K562 (cell line): ENCODE measurements at regions not wholly inside any gene's neighbourhood (a gene's known extent, or its start where the extent isn't known, plus 50 kb on each side); places are given as distances from the start of the nearest gene placed in this dataset.
A peak's percentile ranks its signal among the peaks of the same experiment; 100 is the strongest.

Experiments used
- BCOR ChIP-seq: fragments of 450-650 bp; IDR thresholded peaks from 2 replicates; pipeline ENCODE4 v1.6.1; 2016
- C11orf30 ChIP-seq: fragments of 450-650 bp; IDR thresholded peaks from 2 replicates; pipeline ENCODE4 v1.6.1; 2016; ENCODE audit warnings: low read depth, mild to moderate bottlenecking
- CBFA2T2 ChIP-seq: fragments of 450-650 bp; conservative IDR thresholded peaks from 2 replicates; pipeline ENCODE4 v1.6.1; 2017; ENCODE audit warnings: mild to moderate bottlenecking
- DDX20 ChIP-seq: fragments of 450-650 bp; IDR thresholded peaks from 2 replicates; pipeline ENCODE4 v1.6.1; 2016; ENCODE audit warnings: missing genetic modification characterization, low read depth, mild to moderate bottlenecking, missing compliant biosample characterization, moderate library complexity
- FOXJ3 ChIP-seq: sonication (generic); formaldehyde crosslinking; IDR thresholded peaks from 2 replicates; pipeline ENCODE4 v1.4.0; 2020; ENCODE audit warnings: mild to moderate bottlenecking, missing genetic modification reagents
- JUNB ChIP-seq: fragments of 450-650 bp; formaldehyde crosslinking; conservative IDR thresholded peaks from 2 replicates; pipeline ENCODE4 v1.4.0; 2020; ENCODE audit warnings: mild to moderate bottlenecking
- MEF2A ChIP-seq: IDR thresholded peaks from 2 replicates; pipeline ENCODE4 v1.6.1; 2011; ENCODE audit warnings: low read depth, mild to moderate bottlenecking, low read length, moderate library complexity; ENCODE audit not compliant: control insufficient read depth
- PPARD ChIP-seq: fragments of 250-450 bp; sonication (Bioruptor Pico); IDR thresholded peaks from 2 replicates; pipeline ENCODE4 v1.8.0; 2022; ENCODE audit warnings: inconsistent platforms, mild to moderate bottlenecking, moderate library complexity
- PYGO2 ChIP-seq: fragments of 450-650 bp; IDR thresholded peaks from 2 replicates; pipeline ENCODE4 v1.6.1; 2016; ENCODE audit warnings: mild to moderate bottlenecking, missing genetic modification characterization, moderate library complexity, missing compliant biosample characterization
- STAT5B ChIP-seq: fragments of 250-450 bp; sonication (Bioruptor Pico); IDR thresholded peaks from 2 replicates; pipeline ENCODE4 v1.8.0; 2021; ENCODE audit warnings: mild to moderate bottlenecking, inconsistent platforms
- ZNF717 ChIP-seq: fragments of 250-450 bp; sonication (Bioruptor Pico); IDR thresholded peaks from 2 replicates; pipeline ENCODE4 v1.5.0; 2021
- TF ChIP-seq, protein P1 (sequence below), 2 experiments: fragments of 450-650 bp; IDR thresholded peaks; 2 replicates each; pipeline ENCODE4 v1.6.1; 2018; ENCODE audit warnings: mild to moderate bottlenecking in 2 of 2, low read depth in 1 of 2; ENCODE audit not compliant: partially characterized antibody in 2 of 2
- TF ChIP-seq, protein P2 (sequence below), 2 experiments: fragments of 450-650 bp in 1 of 2; sonication (generic) in 1 of 2; formaldehyde crosslinking in 1 of 2; IDR thresholded peaks in 1 of 2; conservative IDR thresholded peaks in 1 of 2; 2 replicates each; pipeline versions ENCODE4 v1.6.1 to v1.8.1; 2016 to 2023; ENCODE audit warnings: mild to moderate bottlenecking in 2 of 2, moderate library complexity in 2 of 2, inconsistent platforms in 1 of 2, missing genetic modification reagents in 1 of 2
- TF ChIP-seq, protein P3 (sequence below): IDR thresholded peaks from 2 replicates; pipeline ENCODE4 v1.6.1; 2011; ENCODE audit not compliant: insufficient read length; ENCODE audit errors: extremely low read depth
- TF ChIP-seq, protein P4 (sequence below): fragments of 450-650 bp; IDR thresholded peaks from 2 replicates; pipeline ENCODE4 v1.6.1; 2017; ENCODE audit warnings: mild to moderate bottlenecking, moderate library complexity
- TF ChIP-seq, protein P5 (sequence below): fragments of 450-650 bp; IDR thresholded peaks from 2 replicates; pipeline ENCODE4 v1.7.1; 2018; ENCODE audit warnings: mild to moderate bottlenecking, low read depth; ENCODE audit not compliant: partially characterized antibody

DNA sequence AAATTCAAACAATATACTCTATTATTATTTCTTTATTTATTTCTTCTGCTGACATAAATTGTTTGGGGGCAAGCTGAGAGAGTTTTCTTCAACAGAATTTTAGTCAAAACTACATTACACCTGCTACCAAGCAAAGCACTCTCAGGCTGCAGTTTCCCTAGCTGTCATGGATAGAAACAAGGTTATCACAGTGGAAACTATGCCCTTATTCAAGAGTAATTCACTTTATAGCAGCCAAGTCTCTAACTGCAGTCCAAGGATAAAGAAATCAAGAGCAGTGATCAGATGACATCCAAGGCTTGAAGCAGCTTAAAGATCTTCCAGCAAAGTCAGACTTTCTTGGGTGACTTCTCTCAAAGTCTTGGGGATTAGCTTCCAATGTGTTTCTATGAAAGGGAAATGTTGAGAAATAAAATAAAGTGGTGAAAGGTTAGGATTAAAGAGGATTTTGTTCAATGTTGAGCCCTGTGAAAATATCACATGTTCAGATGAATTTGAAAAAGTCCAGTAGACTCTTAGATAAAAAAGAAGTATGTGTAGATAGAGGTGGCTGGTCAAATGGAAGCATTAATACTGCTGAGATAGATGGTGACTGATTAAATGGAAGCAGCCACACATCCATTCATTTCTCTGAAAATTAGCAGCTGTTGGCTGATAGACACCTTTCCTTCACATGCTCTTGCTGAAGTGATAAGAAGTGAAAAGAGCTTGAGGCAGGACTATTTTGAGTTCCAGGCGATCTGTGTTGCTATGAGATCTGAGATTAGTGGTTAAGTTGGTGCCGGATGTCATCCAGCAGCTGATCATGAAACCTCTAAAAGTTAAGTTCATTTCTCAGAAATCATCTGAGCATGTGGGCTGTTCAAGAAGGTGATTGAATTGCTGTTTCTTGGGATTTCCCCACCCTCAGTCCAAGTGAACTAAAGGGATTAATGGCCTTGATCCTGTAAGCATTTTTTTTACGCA is 257.8 kb upstream of the BTG1 start (continued):
- TF ChIP-seq, protein P1, sequence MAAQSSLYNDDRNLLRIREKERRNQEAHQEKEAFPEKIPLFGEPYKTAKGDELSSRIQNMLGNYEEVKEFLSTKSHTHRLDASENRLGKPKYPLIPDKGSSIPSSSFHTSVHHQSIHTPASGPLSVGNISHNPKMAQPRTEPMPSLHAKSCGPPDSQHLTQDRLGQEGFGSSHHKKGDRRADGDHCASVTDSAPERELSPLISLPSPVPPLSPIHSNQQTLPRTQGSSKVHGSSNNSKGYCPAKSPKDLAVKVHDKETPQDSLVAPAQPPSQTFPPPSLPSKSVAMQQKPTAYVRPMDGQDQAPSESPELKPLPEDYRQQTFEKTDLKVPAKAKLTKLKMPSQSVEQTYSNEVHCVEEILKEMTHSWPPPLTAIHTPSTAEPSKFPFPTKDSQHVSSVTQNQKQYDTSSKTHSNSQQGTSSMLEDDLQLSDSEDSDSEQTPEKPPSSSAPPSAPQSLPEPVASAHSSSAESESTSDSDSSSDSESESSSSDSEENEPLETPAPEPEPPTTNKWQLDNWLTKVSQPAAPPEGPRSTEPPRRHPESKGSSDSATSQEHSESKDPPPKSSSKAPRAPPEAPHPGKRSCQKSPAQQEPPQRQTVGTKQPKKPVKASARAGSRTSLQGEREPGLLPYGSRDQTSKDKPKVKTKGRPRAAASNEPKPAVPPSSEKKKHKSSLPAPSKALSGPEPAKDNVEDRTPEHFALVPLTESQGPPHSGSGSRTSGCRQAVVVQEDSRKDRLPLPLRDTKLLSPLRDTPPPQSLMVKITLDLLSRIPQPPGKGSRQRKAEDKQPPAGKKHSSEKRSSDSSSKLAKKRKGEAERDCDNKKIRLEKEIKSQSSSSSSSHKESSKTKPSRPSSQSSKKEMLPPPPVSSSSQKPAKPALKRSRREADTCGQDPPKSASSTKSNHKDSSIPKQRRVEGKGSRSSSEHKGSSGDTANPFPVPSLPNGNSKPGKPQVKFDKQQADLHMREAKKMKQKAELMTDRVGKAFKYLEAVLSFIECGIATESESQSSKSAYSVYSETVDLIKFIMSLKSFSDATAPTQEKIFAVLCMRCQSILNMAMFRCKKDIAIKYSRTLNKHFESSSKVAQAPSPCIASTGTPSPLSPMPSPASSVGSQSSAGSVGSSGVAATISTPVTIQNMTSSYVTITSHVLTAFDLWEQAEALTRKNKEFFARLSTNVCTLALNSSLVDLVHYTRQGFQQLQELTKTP (IDR thresholded peaks at IDR 0.05; ENCODE audit: low read depth in 1 of 2, partially characterized antibody in 2 of 2), result peak; percentile 71 to 95
- no peak; the same call in 1 of the 2 replicates for TF ChIP-seq C11orf30
- peak; percentile 62; the same call in 1 of the 2 replicates for TF ChIP-seq FOXJ3 (CRISPR knock-in tag)
- TF ChIP-seq JUNB, result no peak
- TF ChIP-seq DDX20, result peak; percentile 81
- TF ChIP-seq BCOR, result peak; percentile 86
- TF ChIP-seq, protein P2, sequence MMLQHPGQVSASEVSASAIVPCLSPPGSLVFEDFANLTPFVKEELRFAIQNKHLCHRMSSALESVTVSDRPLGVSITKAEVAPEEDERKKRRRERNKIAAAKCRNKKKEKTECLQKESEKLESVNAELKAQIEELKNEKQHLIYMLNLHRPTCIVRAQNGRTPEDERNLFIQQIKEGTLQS (IDR thresholded peaks at IDR 0.05), result peak; percentile 62; the same call in 1 of the 2 replicates
- TF ChIP-seq, protein P2 (CRISPR knock-in tag; conservative IDR thresholded peaks at IDR 0.05), result 0 out of 2 replicates have a peak, but pooled peaks have one; percentile 48
- TF ChIP-seq, protein P3, sequence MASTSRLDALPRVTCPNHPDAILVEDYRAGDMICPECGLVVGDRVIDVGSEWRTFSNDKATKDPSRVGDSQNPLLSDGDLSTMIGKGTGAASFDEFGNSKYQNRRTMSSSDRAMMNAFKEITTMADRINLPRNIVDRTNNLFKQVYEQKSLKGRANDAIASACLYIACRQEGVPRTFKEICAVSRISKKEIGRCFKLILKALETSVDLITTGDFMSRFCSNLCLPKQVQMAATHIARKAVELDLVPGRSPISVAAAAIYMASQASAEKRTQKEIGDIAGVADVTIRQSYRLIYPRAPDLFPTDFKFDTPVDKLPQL, result no peak
- TF ChIP-seq CBFA2T2, result peak; percentile 100
- TF ChIP-seq, protein P4, sequence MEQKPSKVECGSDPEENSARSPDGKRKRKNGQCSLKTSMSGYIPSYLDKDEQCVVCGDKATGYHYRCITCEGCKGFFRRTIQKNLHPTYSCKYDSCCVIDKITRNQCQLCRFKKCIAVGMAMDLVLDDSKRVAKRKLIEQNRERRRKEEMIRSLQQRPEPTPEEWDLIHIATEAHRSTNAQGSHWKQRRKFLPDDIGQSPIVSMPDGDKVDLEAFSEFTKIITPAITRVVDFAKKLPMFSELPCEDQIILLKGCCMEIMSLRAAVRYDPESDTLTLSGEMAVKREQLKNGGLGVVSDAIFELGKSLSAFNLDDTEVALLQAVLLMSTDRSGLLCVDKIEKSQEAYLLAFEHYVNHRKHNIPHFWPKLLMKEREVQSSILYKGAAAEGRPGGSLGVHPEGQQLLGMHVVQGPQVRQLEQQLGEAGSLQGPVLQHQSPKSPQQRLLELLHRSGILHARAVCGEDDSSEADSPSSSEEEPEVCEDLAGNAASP, result no peak
- TF ChIP-seq PPARD (CRISPR knock-in tag), result no peak
- peak; percentile 92 for TF ChIP-seq PYGO2 (tag)
- TF ChIP-seq MEF2A, result peak; percentile 97
- TF ChIP-seq STAT5B (CRISPR knock-in tag), result no peak
- TF ChIP-seq, protein P5, sequence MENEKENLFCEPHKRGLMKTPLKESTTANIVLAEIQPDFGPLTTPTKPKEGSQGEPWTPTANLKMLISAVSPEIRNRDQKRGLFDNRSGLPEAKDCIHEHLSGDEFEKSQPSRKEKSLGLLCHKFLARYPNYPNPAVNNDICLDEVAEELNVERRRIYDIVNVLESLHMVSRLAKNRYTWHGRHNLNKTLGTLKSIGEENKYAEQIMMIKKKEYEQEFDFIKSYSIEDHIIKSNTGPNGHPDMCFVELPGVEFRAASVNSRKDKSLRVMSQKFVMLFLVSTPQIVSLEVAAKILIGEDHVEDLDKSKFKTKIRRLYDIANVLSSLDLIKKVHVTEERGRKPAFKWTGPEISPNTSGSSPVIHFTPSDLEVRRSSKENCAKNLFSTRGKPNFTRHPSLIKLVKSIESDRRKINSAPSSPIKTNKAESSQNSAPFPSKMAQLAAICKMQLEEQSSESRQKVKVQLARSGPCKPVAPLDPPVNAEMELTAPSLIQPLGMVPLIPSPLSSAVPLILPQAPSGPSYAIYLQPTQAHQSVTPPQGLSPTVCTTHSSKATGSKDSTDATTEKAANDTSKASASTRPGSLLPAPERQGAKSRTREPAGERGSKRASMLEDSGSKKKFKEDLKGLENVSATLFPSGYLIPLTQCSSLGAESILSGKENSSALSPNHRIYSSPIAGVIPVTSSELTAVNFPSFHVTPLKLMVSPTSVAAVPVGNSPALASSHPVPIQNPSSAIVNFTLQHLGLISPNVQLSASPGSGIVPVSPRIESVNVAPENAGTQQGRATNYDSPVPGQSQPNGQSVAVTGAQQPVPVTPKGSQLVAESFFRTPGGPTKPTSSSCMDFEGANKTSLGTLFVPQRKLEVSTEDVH, result no peak
- TF ChIP-seq ZNF717 (CRISPR knock-in tag), result no peak
